ENCODE measurements at regions not wholly inside any gene's neighbourhood (a gene's known extent, or its start where the extent isn't known, plus 50 kb on each side); places are given as distances from the start of the nearest gene placed in this dataset.

GRCh38 chr6:133730881-133731280, 158.0 kb upstream of the TCF21 start:
- TF ChIP-seq CTCF (IDR thresholded peaks at IDR 0.05): no peak
- TF ChIP-seq POLR2A (IDR thresholded peaks at IDR 0.05): no peak
